ENCODE measurements at regions not wholly inside any gene's neighbourhood (a gene's known extent, or its start where the extent isn't known, plus 50 kb on each side); places are given as distances from the start of the nearest gene placed in this dataset.
A peak's percentile ranks its signal among the peaks of the same experiment; 100 is the strongest.
"Not testable (repeated sequence)": the region's sequence is repeated elsewhere in the genome, so short reads cannot be mapped to it uniquely, and the experiment has no call there.

- no peak for DNase-seq
Observed at GRCh38 chr16:10232757-10233156, 50.5 kb upstream of the GRIN2A start.

- DNase-seq, result no peak
Observed at GRCh38 chr16:10239640-10240039, 57.4 kb upstream of the GRIN2A start.

- DNase-seq, result no peak
Observed at GRCh38 chr16:10240854-10241613, 58.8 kb upstream of the GRIN2A start.

- no peak for DNase-seq
Observed at GRCh38 chr16:10242097-10242496, 59.9 kb upstream of the GRIN2A start.

GRCh38 chr16:10242916-10243315 lies 60.7 kb upstream of the GRIN2A start:
- DNase-seq, result no peak

- no peak for DNase-seq
Observed at GRCh38 chr16:10245002-10245401, 62.8 kb upstream of the GRIN2A start.

GRCh38 chr16:10250137-10250828 lies 68.1 kb upstream of the GRIN2A start:
- DNase-seq, result no peak

GRCh38 chr16:10252155-10252554 lies 69.9 kb upstream of the GRIN2A start:
- no peak for DNase-seq

GRCh38 chr16:10253409-10253808 lies 71.2 kb upstream of the GRIN2A start:
- DNase-seq, result no peak

GRCh38 chr16:10255728-10256127 lies 73.5 kb upstream of the GRIN2A start:
- DNase-seq, result no peak

GRCh38 chr16:10256784-10257641 lies 74.8 kb upstream of the GRIN2A start:
- DNase-seq, result peak; percentile 43

GRCh38 chr16:10257642-10258251 lies 75.5 kb upstream of the GRIN2A start:
- DNase-seq, result not testable (repeated sequence)

GRCh38 chr16:10258930-10259603 lies 76.8 kb upstream of the GRIN2A start:
- not testable (repeated sequence) for DNase-seq

- no peak for DNase-seq
Observed at GRCh38 chr16:10261077-10261476, 78.8 kb upstream of the GRIN2A start.

- DNase-seq, result not testable (repeated sequence)
Observed at GRCh38 chr16:10261526-10261925, 79.3 kb upstream of the GRIN2A start.

- no peak for DNase-seq
Observed at GRCh38 chr16:10262377-10263132, 80.3 kb upstream of the GRIN2A start.

- DNase-seq, result no peak
Observed at GRCh38 chr16:10265770-10266615, 83.8 kb upstream of the GRIN2A start.

- no peak for DNase-seq
Observed at GRCh38 chr16:10266809-10267208, 84.6 kb upstream of the GRIN2A start.

GRCh38 chr16:10269632-10270031 lies 87.4 kb upstream of the GRIN2A start:
- DNase-seq, result no peak

GRCh38 chr16:10272250-10272854 lies 90.1 kb upstream of the GRIN2A start:
- not testable (repeated sequence) for DNase-seq
